Cardiac muscle cell (in vitro differentiated cells and primary cell): ENCODE measurements at regions not wholly inside any gene's neighbourhood (a gene's known extent, or its start where the extent isn't known, plus 50 kb on each side); places are given as distances from the start of the nearest gene placed in this dataset.

Experiments used
- DNase-seq, 2 donors: peaks; one replicate each; pipeline versions ENCODE4 v3.0.0 to v3.0.0-alpha.2; 2010 to 2017; ENCODE audit warnings: low read depth in 1 of 2, low spot score in 1 of 2
- H3K27ac ChIP-seq: fragments of 200-600 bp; sonication (generic); 2 replicates; pipeline ENCODE4 v1.5.1; 2016
- H3K27me3 ChIP-seq: fragments of 200-600 bp; sonication (generic); 2 replicates; pipeline ENCODE4 v1.6.0; 2016; ENCODE audit warnings: control low read depth
- H3K36me3 ChIP-seq: fragments of 200-600 bp; sonication (generic); 2 replicates; pipeline ENCODE4 v1.5.1; 2016; ENCODE audit warnings: control low read depth
- H3K4me1 ChIP-seq: fragments of 200-600 bp; sonication (generic); 2 replicates; pipeline ENCODE4 v1.8.1; 2017; ENCODE audit warnings: low read depth, mild to moderate bottlenecking, mixed run types
- H3K4me3 ChIP-seq: fragments of 200-600 bp; sonication (generic); 2 replicates; pipeline ENCODE4 v1.5.1; 2016; ENCODE audit warnings: mild to moderate bottlenecking
- H3K9me3 ChIP-seq: fragments of 200-600 bp; sonication (generic); 2 replicates; pipeline ENCODE4 v1.5.1; 2017; ENCODE audit warnings: low read depth, mild to moderate bottlenecking, control low read depth
- TF ChIP-seq, protein P1 (sequence below): IDR thresholded peaks from 2 replicates; pipeline ENCODE4 v1.5.1; 2012; ENCODE audit warnings: low read depth, mild to moderate bottlenecking, low read length

DNA sequence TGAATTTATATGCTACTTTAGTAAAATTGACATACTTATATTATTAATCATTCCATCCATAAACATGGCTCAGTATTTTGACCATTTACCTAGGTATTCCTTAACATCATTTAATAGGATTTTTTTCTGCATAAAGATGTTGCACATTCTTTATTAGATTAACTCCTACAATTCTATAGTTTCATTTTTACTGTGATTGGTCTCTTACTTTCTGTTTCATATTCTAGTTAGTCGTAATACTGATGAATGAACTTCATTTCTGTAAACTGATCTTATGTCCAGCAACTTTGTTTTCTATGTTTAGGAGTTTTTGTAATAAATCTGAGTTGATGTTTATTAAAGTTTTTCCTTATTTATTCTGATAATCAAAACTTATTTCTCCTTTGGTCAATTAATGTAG, 278.2 kb upstream of the CXXC4 start:
- H3K4me3 ChIP-seq: no peak overlapping the region

DNA sequence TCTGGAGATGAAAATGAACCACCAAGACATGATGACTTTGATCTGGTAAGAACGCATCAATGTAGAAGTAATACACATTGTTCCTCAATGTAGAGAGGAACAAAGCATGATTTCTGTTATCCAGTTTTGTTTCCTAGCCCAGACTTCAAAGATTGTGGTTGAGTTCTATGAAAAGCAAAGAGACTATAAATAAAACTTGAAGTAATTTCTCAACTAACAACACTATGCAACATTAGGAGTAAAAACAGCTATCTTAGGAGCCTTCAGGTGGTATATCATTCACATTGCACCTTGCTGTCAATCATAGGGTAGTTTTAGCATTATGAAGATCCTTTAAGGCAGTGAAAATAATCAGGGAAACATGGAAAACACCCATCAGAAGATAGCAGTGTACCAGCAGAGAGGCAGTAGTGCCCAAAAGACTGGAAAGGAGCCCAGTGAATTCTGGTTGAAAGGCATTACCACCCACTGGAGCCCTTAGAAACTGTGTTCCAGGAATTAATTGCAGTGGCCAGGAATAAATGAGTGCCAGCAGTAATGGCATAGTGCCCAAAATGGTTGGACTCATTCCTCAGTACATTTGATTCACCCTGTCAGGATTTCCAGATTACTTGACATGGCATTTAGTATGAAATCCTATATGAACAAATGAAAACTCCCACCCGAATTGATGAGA, 300.7 kb upstream of the CXXC4 start:
- H3K27me3 ChIP-seq: no peaks in the 10 kb centered on the region
- no peak overlapping the region for H3K27ac ChIP-seq
- DNase-seq: no peak
- H3K4me3 ChIP-seq: no peak overlapping the region
- H3K4me1 ChIP-seq: no peaks in the 10 kb centered on the region
- no peaks in the 10 kb centered on the region for H3K36me3 ChIP-seq
- no peaks in the 10 kb centered on the region for H3K9me3 ChIP-seq
- TF ChIP-seq, protein P1, sequence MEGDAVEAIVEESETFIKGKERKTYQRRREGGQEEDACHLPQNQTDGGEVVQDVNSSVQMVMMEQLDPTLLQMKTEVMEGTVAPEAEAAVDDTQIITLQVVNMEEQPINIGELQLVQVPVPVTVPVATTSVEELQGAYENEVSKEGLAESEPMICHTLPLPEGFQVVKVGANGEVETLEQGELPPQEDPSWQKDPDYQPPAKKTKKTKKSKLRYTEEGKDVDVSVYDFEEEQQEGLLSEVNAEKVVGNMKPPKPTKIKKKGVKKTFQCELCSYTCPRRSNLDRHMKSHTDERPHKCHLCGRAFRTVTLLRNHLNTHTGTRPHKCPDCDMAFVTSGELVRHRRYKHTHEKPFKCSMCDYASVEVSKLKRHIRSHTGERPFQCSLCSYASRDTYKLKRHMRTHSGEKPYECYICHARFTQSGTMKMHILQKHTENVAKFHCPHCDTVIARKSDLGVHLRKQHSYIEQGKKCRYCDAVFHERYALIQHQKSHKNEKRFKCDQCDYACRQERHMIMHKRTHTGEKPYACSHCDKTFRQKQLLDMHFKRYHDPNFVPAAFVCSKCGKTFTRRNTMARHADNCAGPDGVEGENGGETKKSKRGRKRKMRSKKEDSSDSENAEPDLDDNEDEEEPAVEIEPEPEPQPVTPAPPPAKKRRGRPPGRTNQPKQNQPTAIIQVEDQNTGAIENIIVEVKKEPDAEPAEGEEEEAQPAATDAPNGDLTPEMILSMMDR: no peak

More for the DNA sequence above, 278.2 kb upstream of the CXXC4 start:
- no peak overlapping the region for H3K27ac ChIP-seq
- H3K4me1 ChIP-seq: no peaks in the 10 kb centered on the region
- H3K36me3 ChIP-seq: no peaks in the 10 kb centered on the region
- TF ChIP-seq, protein P1: no peak
- DNase-seq: no peak
- H3K27me3 ChIP-seq: no peaks in the 10 kb centered on the region
- H3K9me3 ChIP-seq: no peaks in the 10 kb centered on the region

DNA sequence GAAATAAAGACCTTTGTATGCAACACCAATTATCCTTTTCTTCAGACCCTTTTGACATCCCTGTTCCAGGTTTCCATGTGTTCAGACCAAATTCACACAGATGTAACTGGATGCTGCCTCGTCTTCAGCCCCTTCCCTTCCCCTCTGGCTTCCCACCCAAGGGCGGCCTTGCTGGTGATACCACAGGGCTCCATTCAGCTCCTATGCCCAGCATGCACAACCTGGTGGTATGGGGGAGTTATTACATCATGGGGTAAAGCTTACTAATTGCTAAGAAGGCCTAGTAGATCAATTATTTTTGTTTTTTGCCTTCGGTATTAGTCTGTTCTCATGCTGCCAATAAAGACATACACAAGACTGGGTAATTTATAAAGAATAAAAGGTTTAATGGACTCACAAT, 317.0 kb upstream of the CXXC4 start:
- H3K4me1 ChIP-seq: no peaks in the 10 kb centered on the region
- no peaks in the 10 kb centered on the region for H3K27me3 ChIP-seq
- H3K4me3 ChIP-seq: no peak overlapping the region
- H3K36me3 ChIP-seq: no peaks in the 10 kb centered on the region
- H3K9me3 ChIP-seq: no peaks in the 10 kb centered on the region
- no peak for DNase-seq
- H3K27ac ChIP-seq: no peak overlapping the region
- TF ChIP-seq, protein P1: no peak

DNA sequence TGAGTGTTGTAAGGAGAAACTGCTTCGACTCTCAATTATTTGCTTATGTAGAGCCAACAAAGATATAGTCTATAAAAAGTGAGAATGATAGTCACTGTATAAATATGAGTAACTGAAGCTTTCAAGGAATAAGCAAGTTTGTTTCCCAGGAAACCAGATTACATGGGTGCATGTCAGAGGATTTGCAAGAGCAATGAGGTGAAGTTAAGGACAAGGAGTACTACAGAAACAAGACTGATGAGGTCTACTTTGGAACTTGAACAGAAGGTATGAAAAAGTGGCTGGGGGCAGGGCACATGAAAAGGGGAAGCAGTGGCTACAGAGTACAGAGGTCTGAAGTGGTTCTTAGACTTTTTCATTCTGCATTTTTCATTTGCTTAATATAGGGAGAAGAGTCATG, 321.0 kb upstream of the CXXC4 start:
- TF ChIP-seq, protein P1: no peak
- Histone ChIP-seq H3K27ac (no peak overlapping the region), H3K27me3 (no peaks in the 10 kb centered on the region), H3K9me3 (no peaks in the 10 kb centered on the region), H3K36me3 (no peaks in the 10 kb centered on the region), H3K4me1 (no peaks in the 10 kb centered on the region), H3K4me3 (no peak overlapping the region)
- no peak for DNase-seq

DNA sequence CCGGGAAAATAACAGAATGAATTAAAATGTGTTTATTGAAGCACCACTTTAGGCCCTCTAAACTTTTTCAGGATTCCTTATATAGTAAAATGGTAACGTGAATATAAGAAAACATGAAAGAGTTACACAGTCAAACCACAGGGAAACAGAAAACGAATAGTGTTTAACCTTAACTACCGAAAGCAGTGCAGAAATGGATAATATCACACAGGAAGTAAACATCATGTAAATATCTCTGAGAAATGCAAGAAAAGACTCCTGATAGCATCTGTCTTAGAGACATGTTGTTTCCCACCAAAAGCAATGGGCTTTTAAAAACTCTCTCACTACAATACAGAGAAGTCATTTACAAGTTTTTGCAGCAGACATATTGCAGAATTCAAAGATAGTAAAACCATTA, 323.9 kb upstream of the CXXC4 start:
- Histone ChIP-seq H3K27ac (no peak overlapping the region), H3K27me3 (no peaks in the 10 kb centered on the region), H3K36me3 (no peaks in the 10 kb centered on the region), H3K9me3 (no peaks in the 10 kb centered on the region), H3K4me1 (no peaks in the 10 kb centered on the region), H3K4me3 (no peak overlapping the region)
- TF ChIP-seq, protein P1: no peak
- DNase-seq: no peak
